Endothelial cell (in vitro differentiated cells): ENCODE measurements at regions not wholly inside any gene's neighbourhood (a gene's known extent, or its start where the extent isn't known, plus 50 kb on each side); places are given as distances from the start of the nearest gene placed in this dataset.

ENCODE experiments used
- DNase-seq: peaks from one replicate; pipeline ENCODE4 v3.0.0; 2021; ENCODE audit warnings: low spot score
- H3K27ac Mint-ChIP-seq: one replicate; pipeline ENCODE4 v1.8.0; 2021; ENCODE audit warnings: mixed read lengths, inconsistent platforms; ENCODE audit not compliant: unreplicated experiment
- H3K27me3 Mint-ChIP-seq: one replicate; pipeline ENCODE4 v1.8.0; 2021; ENCODE audit warnings: mild to moderate bottlenecking, moderate library complexity, mixed read lengths, inconsistent platforms; ENCODE audit not compliant: unreplicated experiment
- H3K36me3 Mint-ChIP-seq: one replicate; pipeline ENCODE4 v1.8.0; 2021; ENCODE audit warnings: mild to moderate bottlenecking, low read depth, mixed read lengths, inconsistent platforms; ENCODE audit not compliant: unreplicated experiment
- H3K4me1 Mint-ChIP-seq: one replicate; pipeline ENCODE4 v1.8.0; 2021; ENCODE audit warnings: mild to moderate bottlenecking, mixed read lengths, inconsistent platforms; ENCODE audit not compliant: unreplicated experiment
- H3K4me3 Mint-ChIP-seq: one replicate; pipeline ENCODE4 v1.8.0; 2021; ENCODE audit warnings: mild to moderate bottlenecking, mixed read lengths, inconsistent platforms; ENCODE audit not compliant: unreplicated experiment
- H3K9me3 Mint-ChIP-seq: one replicate; pipeline ENCODE4 v1.8.0; 2021; ENCODE audit warnings: mixed read lengths, inconsistent platforms; ENCODE audit not compliant: unreplicated experiment
- TF ChIP-seq, protein P1 (sequence below): fragments of 200-600 bp; sonication (generic); IDR thresholded peaks from one replicate; pipeline ENCODE4 v1.5.0; 2021; ENCODE audit warnings: antibody characterized with exemption; ENCODE audit not compliant: unreplicated experiment

DNA sequence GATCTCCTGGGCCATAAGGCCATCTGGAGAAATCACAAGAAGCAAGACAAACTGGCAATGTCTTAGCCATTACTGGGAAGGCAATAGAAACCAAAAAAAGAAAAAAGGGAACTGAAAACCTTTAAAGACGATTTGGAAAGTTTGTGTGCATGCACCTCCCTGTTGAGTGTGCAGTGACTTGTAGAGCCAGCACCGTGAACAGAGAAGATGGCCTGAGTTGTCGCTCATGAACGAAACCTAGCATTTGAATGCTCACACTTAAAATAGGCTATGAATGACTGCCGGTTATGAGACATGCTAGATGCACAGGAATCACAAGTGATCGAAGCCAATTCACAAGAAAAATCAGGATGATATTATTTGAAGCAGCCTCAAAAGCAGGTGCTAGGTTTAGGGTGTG lies 151.3 kb upstream of the ADO start:
- Mint-ChIP-seq H3K27ac (no peak overlapping the region), H3K4me3 (no peak overlapping the region), H3K27me3 (peaks cover 2% of the 10 kb centered on the region), H3K4me1 (peaks cover 3% of the 10 kb centered on the region), H3K9me3 (no peaks in the 10 kb centered on the region), H3K36me3 (no peaks in the 10 kb centered on the region)
- TF ChIP-seq, protein P1, sequence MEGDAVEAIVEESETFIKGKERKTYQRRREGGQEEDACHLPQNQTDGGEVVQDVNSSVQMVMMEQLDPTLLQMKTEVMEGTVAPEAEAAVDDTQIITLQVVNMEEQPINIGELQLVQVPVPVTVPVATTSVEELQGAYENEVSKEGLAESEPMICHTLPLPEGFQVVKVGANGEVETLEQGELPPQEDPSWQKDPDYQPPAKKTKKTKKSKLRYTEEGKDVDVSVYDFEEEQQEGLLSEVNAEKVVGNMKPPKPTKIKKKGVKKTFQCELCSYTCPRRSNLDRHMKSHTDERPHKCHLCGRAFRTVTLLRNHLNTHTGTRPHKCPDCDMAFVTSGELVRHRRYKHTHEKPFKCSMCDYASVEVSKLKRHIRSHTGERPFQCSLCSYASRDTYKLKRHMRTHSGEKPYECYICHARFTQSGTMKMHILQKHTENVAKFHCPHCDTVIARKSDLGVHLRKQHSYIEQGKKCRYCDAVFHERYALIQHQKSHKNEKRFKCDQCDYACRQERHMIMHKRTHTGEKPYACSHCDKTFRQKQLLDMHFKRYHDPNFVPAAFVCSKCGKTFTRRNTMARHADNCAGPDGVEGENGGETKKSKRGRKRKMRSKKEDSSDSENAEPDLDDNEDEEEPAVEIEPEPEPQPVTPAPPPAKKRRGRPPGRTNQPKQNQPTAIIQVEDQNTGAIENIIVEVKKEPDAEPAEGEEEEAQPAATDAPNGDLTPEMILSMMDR, result no peak
- no peak for DNase-seq

DNA sequence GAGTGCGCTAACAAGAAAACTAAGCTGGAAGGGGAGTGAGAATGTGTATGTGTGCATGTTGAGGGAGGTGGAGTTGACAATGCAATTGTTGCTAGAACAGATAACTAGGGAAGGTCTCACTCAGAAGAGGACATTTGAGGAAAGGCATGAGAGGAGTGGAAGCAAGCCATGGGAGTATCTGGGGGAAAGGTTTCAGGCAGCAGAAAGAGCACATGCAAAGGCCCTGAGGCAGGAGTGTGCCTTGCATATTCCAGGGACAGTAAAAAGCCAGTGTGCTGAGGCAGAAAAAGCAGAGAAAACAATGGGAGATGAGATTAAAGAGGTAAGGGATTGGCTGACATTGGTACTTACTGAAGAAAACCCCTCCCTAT lies 149.6 kb upstream of the ADO start:
- Mint-ChIP-seq H3K4me1 (no peaks in the 10 kb centered on the region), H3K36me3 (no peaks in the 10 kb centered on the region), H3K4me3 (no peak overlapping the region), H3K27ac (no peak overlapping the region), H3K27me3 (peaks cover 2% of the 10 kb centered on the region), H3K9me3 (no peaks in the 10 kb centered on the region)
- DNase-seq, result no peak
- TF ChIP-seq, protein P1, result no peak

GRCh38 chr10:62655337-62655994 lies 149.1 kb upstream of the ADO start:
- no peak overlapping the region for H3K4me3 Mint-ChIP-seq
- H3K9me3 Mint-ChIP-seq, result no peaks in the 10 kb centered on the region
- no peaks in the 10 kb centered on the region for H3K4me1 Mint-ChIP-seq
- H3K36me3 Mint-ChIP-seq, result no peaks in the 10 kb centered on the region
- TF ChIP-seq, protein P1, result no peak
- no peak for DNase-seq
- peaks cover 2% of the 10 kb centered on the region for H3K27me3 Mint-ChIP-seq
- H3K27ac Mint-ChIP-seq, result no peak overlapping the region

- H3K9me3 Mint-ChIP-seq, result no peaks in the 10 kb centered on the region
- H3K27ac Mint-ChIP-seq, result no peak overlapping the region
- H3K36me3 Mint-ChIP-seq, result peaks cover 4% of the 10 kb centered on the region
- H3K4me3 Mint-ChIP-seq, result no peak overlapping the region
- no peak for DNase-seq
- TF ChIP-seq, protein P1, result no peak
- H3K4me1 Mint-ChIP-seq, result no peaks in the 10 kb centered on the region
- no peaks in the 10 kb centered on the region for H3K27me3 Mint-ChIP-seq
These were observed 147.2 kb upstream of the ADO start for GRCh38 chr10:62657244-62657835.

DNA sequence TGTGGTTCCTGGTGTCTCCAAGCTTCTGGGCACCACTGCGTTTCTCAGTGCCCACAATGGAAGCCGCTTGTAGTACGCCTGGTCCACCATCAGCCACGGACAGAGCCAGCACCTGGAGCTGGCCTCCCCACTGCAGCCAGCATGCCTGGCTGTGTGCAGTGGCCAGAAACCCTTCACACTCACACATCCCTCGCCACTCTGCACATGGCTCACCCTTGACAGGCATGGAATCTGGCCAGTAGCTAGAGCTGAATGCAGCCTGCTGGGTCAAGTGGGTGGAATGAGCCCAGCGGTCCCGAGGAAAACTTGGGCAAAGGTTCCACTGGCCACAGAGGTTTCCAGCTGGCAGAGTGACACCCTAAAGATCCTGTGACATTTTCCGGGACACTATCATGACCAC lies 146.0 kb upstream of the ADO start:
- peaks cover 4% of the 10 kb centered on the region for H3K36me3 Mint-ChIP-seq
- TF ChIP-seq, protein P1, result no peak
- H3K27ac Mint-ChIP-seq, result no peak overlapping the region
- H3K4me3 Mint-ChIP-seq, result no peak overlapping the region
- H3K27me3 Mint-ChIP-seq, result no peaks in the 10 kb centered on the region
- H3K9me3 Mint-ChIP-seq, result no peaks in the 10 kb centered on the region
- DNase-seq, result no peak
- H3K4me1 Mint-ChIP-seq, result no peaks in the 10 kb centered on the region
